ENCODE measurements at regions not wholly inside any gene's neighbourhood (a gene's known extent, or its start where the extent isn't known, plus 50 kb on each side); places are given as distances from the start of the nearest gene placed in this dataset.

GRCh38 chr20:48425321-48425720, 402.5 kb downstream of the PREX1 start:
- TF ChIP-seq CTCF (IDR thresholded peaks at IDR 0.05; ENCODE audit: borderline replicate concordance, extremely low read depth, low read length, poor library complexity, severe bottlenecking) = no peak
- no peak for TF ChIP-seq EZH2 (IDR thresholded peaks at IDR 0.05; ENCODE audit: borderline replicate concordance, low read depth, low read length, severe bottlenecking)
